ENCODE measurements at regions not wholly inside any gene's neighbourhood (a gene's known extent, or its start where the extent isn't known, plus 50 kb on each side); places are given as distances from the start of the nearest gene placed in this dataset.
"Not testable (repeated sequence)": the region's sequence is repeated elsewhere in the genome, so short reads cannot be mapped to it uniquely, and the experiment has no call there.

GRCh38 chr4:133593764-133594163, 444.7 kb downstream of the PCDH10 start:
- no peak for DNase-seq (ENCODE audit: low spot score)

GRCh38 chr4:133592591-133592990, 443.5 kb downstream of the PCDH10 start:
- no peak for DNase-seq (ENCODE audit: low spot score)

- no peak for DNase-seq (ENCODE audit: low spot score)
These were observed 443.0 kb downstream of the PCDH10 start for GRCh38 chr4:133592106-133592505.

GRCh38 chr4:133588306-133588705, 439.2 kb downstream of the PCDH10 start:
- no peak for DNase-seq (ENCODE audit: low spot score)

GRCh38 chr4:133585323-133585722, 436.2 kb downstream of the PCDH10 start:
- DNase-seq (ENCODE audit: low spot score) = no peak

GRCh38 chr4:133584714-133585113, 435.6 kb downstream of the PCDH10 start:
- DNase-seq (ENCODE audit: low spot score) = no peak

- no peak for DNase-seq (ENCODE audit: low spot score)
These were observed 433.0 kb downstream of the PCDH10 start for GRCh38 chr4:133581996-133582619.

- no peak for DNase-seq (ENCODE audit: low spot score)
These were observed 425.2 kb downstream of the PCDH10 start for GRCh38 chr4:133574248-133574647.

GRCh38 chr4:133565379-133565778, 416.3 kb downstream of the PCDH10 start:
- DNase-seq (ENCODE audit: low spot score) = no peak

GRCh38 chr4:133559987-133560386, 410.9 kb downstream of the PCDH10 start:
- DNase-seq (ENCODE audit: low spot score) = no peak

- DNase-seq (ENCODE audit: low spot score) = no peak
These were observed 406.6 kb downstream of the PCDH10 start for GRCh38 chr4:133555671-133556070.

GRCh38 chr4:133550436-133550835, 401.3 kb downstream of the PCDH10 start:
- DNase-seq (ENCODE audit: low spot score) = no peak

- DNase-seq (ENCODE audit: low spot score) = no peak
These were observed 395.0 kb downstream of the PCDH10 start for GRCh38 chr4:133544097-133544496.

GRCh38 chr4:133537780-133538281, 388.7 kb downstream of the PCDH10 start:
- DNase-seq (ENCODE audit: low spot score) = no peak

- not testable (repeated sequence) for DNase-seq (ENCODE audit: low spot score)
These were observed 385.1 kb downstream of the PCDH10 start for GRCh38 chr4:133534224-133534623.

- DNase-seq (ENCODE audit: low spot score) = no peak
These were observed 375.3 kb downstream of the PCDH10 start for GRCh38 chr4:133524369-133524768.

- no peak for DNase-seq (ENCODE audit: low spot score)
These were observed 364.8 kb downstream of the PCDH10 start for GRCh38 chr4:133513901-133514300.

GRCh38 chr4:133498149-133498548, 349.1 kb downstream of the PCDH10 start:
- no peak for DNase-seq (ENCODE audit: low spot score)

- no peak for DNase-seq (ENCODE audit: low spot score)
These were observed 344.7 kb downstream of the PCDH10 start for GRCh38 chr4:133493776-133494175.

- no peak for DNase-seq (ENCODE audit: low spot score)
These were observed 344.1 kb downstream of the PCDH10 start for GRCh38 chr4:133493241-133493640.

- no peak for DNase-seq (ENCODE audit: low spot score)
These were observed 335.2 kb downstream of the PCDH10 start for GRCh38 chr4:133484287-133484686.

GRCh38 chr4:133483600-133484246, 334.6 kb downstream of the PCDH10 start:
- DNase-seq (ENCODE audit: low spot score) = no peak

GRCh38 chr4:133476063-133476462, 327.0 kb downstream of the PCDH10 start:
- DNase-seq (ENCODE audit: low spot score) = no peak

GRCh38 chr4:133474501-133474900, 325.4 kb downstream of the PCDH10 start:
- no peak for DNase-seq (ENCODE audit: low spot score)
